NOMO-1 (cell line): ENCODE measurements at regions not wholly inside any gene's neighbourhood (a gene's known extent, or its start where the extent isn't known, plus 50 kb on each side); places are given as distances from the start of the nearest gene placed in this dataset.

Experiments used
- DNase-seq, 2 experiments: peaks; one replicate each; lab custom pipeline; 2025; ENCODE audit not compliant: unreplicated experiment in 2 of 2; lab: John Stamatoyannopoulos, UW

GRCh38 chr13:33891196-33891742, 73.3 kb downstream of the RFC3 start:
- DNase-seq, result no peak

- DNase-seq, result no peak
These were observed 75.6 kb downstream of the RFC3 start for GRCh38 chr13:33893559-33893958.

DNA sequence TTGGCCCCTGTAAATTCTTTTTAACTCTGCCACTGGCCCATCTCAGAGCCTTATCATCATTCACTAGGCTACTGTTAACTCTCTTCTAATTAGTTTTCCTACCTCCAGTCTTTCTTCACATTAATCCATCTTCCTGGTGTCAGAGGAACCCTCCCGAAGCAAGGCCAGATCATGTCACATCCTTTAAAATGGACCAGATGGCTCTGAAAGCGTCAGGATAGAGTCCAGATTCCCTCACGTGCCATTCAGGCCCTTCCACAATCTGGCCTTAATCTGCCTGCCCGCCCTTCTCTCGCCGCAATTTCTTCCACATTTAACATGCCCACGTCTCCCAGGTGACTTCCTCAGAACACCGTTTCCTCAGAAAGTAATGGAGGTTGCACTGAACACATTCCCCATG, 86.5 kb downstream of the RFC3 start:
- no peak for DNase-seq

DNA sequence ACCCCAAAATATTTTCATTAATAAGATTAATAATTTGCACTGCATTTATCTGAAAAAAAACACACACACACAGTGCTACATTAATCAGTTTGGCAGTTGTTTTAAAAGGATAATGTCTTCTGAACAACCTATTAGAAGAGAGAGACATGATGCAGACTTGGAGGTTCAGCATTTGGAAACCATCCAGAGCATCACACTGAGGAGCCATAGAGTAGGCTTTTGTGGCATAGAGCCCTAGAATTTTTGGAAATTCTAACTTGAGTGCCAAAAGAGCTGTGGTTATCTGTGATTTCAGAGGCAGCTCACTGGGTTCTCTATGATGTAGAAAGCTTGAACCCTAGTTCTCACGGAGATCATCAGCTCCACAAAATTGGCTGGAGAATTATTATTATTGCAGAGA, 90.2 kb downstream of the RFC3 start:
- DNase-seq, result no peak

DNA sequence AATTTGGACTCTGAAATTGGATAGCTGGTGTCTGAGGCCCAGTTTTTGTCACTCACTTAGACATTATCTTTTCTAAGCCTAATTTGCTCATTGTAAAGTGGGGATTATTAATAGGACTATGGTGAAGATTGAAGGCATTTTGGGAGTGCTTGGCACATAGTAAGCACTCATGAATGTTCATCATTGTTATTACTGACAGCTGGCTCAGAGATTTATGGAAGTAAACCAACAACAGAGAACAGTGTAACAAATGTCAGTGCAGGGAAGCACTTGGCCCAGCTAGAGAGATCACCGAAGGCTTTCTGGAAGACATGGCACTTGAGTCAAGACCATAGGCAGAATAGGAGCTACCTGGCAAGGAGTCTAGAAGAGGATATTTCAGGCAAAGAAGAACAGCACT, 92.3 kb downstream of the RFC3 start:
- no peak for DNase-seq

GRCh38 chr13:33911521-33911920, 93.6 kb downstream of the RFC3 start:
- DNase-seq, result no peak

- DNase-seq, result no peak
These were observed 95.9 kb downstream of the RFC3 start for GRCh38 chr13:33913829-33914228.

DNA sequence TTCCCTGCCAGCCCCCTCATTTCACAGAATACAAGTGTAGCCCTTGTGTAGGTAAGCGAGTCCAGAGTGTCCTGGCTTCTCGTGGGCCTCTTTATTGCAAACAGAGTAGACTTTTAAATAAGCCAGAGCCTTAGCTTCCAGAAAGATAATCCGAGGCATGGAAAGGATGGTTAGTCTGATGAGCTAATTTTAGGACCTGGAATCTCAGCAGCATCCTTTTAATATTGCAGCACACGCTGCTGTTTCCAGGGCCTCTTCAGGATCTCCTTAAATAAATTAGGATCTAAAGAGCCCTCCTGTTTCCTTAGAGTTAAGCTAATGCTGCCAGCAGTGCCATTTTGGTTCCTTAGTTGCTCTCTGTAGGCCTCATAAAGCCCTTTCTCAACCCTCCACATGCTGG, 99.2 kb downstream of the RFC3 start:
- no peak for DNase-seq

DNA sequence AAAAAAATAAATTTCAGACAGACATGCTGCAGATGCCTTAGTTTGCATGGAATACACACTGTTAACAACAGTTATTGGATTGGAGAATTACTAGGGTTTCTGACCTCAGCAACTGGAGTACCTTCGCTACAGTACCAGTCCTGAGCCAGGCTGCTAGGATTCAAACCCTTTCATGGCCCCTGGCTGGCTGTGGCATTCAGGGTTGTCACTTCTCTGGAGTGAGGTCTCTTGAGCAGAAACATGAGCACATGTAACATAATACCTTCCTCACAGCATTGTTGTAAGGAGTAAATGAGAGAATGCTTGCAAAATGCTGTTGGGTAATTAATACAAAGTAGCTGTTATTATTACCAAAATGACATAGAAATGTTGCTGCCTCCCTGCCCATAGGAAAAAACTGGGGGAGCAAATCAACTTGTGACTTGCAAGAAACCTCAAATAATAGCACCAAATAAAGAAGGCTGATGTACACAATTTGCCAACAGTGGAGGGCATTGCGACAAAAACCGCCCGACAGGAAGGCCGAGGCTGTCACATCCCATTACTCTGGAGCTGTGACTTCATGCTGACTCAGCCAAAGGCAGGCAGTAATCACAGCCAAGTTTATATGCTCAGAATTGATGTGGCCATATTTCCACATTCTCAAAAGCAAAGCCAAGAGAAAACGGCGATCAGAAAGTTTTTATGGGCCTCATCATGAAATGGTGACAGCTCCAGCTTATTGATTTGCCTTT, 100.4 kb downstream of the RFC3 start:
- DNase-seq, result peak; percentile 78 to 89

DNA sequence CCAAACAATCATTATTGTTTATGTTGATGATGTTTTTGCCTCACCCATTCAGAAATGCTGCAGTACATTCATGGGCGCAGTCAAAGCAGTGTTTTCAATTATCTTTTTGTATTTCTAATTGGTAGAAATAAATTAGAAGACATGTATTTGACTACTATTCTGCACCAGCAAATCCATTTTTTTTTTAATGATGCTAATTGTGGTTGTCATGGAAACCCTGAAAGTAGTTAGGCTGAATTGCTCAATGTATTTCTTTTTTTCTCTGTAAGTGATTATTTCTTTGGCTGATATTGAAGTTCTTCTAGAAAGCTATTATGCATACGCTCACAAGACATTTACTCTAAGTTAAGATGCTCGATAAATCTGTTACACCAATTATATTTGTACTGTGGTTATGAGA, 101.2 kb downstream of the RFC3 start:
- DNase-seq, result no peak

- DNase-seq, result no peak
These were observed 107.6 kb downstream of the RFC3 start for GRCh38 chr13:33925563-33925962.

DNA sequence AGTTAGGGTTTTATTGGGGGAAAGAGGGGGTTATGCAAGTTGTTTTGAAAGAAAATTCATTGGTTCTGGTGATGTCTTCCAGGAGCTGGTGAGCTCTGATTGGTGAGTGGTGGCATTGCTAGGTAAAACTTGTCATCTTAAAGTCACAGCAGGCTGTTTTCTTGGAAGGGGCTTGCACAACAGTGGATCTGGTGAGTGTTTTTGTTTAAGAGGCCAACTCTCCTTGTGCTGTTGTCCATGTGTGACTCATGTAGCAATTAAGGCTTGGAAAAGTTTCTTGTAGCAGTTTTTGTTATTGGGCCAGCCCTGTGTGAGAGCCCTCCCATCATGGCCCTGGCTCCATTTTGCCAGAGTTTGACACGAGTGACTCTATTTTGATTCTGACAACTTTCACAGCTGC, 109.4 kb downstream of the RFC3 start:
- no peak for DNase-seq

- DNase-seq, result peak in 1 of 2 experiments; percentile 24
These were observed 113.7 kb downstream of the RFC3 start for GRCh38 chr13:33931397-33932311.

DNA sequence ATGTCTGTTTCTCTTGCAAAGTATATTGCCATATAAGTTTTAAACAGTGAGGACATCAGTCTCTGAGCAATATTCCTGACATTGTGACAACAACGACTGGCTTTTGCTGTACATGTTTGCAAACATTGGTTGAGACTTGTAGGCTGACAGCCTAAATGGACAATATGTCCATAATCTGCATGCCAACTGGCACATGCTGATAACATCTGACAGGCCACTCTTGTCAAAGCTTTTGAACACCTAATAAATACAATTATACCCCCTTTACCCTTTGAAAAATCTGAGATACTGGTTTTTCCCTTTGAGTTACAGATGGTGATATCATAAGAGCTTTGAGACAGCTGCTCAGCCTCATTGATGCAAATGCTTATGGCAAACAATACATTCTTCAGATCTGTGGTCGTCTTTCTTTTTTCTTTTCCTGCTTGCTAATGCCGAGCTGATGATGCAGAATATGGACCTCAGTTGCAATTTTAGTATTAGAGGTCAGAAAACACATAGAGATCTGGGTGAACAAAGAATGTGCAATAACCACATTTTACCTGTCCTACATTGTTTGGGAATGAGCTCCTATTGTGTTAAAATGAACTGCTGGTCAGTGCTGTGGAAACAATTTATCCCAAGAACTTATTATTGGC, 114.9 kb downstream of the RFC3 start:
- no peak for DNase-seq

DNA sequence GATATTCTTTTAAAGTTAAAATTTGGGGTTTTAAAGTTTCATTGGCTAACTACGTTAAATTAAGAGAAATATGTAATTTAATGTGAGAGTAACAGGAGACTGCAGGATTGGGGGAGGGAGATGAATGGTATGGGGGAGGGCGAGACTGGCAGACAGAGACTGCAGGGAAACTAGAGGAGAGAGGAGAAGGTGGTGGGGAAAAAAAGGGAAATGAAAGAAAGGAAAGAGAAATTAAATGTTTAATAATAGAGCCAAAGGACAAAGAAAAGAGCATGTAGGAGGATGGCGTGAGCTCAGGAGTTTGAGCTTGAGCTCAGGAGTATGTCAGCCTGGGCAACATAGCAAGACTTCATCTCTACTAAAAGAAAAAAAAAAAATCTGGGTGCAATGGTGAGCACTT, 115.9 kb downstream of the RFC3 start:
- DNase-seq, result no peak

DNA sequence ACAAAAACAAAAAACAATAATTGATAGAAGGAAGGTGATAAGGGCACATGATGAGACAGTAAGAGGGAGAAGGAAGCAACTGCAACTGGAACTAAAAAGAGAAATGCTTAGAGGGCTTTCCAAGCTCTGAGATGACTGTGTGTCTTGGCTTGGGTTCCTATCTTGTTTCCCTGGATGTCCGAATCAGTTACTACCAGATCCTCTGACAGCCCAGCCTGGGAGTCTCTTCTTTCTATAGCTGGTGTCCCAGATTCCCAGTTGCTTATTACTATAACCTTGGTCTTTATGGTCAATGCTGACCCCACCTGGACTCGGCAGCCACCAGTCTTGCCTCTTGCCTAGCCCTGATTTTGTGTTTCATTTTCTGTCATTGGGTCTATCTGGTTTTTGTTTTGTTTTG, 116.4 kb downstream of the RFC3 start:
- DNase-seq, result no peak

- DNase-seq, result no peak
These were observed 117.0 kb downstream of the RFC3 start for GRCh38 chr13:33934951-33935371.

- no peak for DNase-seq
These were observed 118.0 kb downstream of the RFC3 start for GRCh38 chr13:33935969-33936368.

DNA sequence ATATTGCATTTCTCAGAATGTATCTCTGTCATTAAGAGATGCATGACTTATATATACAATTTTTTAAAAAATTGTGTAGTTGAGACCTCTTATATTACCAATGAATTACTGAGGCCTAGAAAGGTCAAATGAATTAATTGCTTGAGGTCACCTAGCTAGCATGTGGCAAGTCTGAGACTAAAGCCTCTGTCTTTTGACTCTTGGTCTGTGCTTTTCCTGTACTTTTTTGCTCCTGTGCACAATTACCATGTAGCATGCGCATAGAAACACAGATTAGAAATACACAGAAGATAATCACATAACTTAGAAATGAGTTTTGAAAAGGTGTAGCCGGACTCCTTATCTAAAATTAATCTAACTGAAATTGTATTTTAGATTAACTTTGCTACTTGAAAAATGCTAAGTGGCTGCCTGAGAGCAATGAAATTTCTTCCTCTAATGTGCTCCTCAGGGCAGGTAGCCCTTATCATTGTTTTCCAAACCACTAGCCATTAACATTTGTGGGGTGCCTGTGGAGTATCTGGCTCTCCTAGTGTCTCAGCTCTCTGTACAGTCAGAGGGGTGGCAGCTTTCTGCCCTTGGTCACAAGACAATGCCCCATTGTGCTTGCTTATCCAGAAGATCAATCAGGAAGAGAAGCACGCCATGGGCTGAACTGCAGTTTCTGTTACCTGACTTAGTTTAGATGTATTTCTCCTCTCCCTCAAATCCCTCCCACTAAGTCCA, 119.6 kb downstream of the RFC3 start:
- no peak for DNase-seq

DNA sequence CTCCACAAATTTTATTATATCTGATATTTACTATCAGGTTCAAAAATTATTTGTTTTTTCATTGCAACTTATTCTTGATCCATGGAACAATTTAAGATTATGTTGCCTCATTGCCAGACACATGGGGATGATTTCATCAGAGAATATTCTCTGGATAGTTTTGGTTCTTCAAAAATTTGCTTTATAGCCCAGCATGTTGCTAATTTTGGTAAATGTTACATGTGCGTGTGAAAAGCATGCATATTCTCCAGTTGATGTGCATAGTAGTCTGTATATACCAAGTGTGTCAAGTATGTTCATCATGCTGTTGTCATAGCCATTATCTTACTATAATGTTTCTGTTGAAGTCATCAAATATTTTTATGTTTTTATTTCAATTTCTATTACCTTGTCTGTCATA, 122.3 kb downstream of the RFC3 start:
- no peak for DNase-seq

DNA sequence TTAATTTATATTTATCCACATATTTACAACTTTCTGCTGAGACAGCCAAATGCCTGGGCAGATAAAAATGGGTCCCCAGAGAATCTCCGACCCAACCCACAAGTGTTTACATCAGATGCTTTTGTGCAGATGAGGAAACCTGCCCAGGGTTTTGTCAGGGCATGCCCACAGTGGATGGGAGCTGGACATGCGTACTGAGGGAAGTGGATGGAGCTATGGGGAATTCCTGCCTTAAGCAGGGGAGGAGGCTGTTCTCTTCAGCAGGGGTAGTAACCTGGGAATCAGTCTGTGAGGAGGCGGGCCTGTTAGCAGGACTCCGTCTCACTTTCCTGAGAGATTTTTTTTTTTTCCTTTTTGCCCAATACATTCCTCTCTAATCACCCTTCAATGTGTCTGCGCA, 122.9 kb downstream of the RFC3 start:
- no peak for DNase-seq
